ENCODE measurements at regions not wholly inside any gene's neighbourhood (a gene's known extent, or its start where the extent isn't known, plus 50 kb on each side); places are given as distances from the start of the nearest gene placed in this dataset.

- TF ChIP-seq CTCF (IDR thresholded peaks at IDR 0.05), result no peak
These were observed 65.0 kb downstream of the NOL4 start for GRCh38 chr18:34159691-34160185.

- no peak for TF ChIP-seq CTCF (IDR thresholded peaks at IDR 0.05)
These were observed 65.6 kb downstream of the NOL4 start for GRCh38 chr18:34158881-34159690.

GRCh38 chr18:34153711-34154110 lies 71.0 kb downstream of the NOL4 start:
- TF ChIP-seq CTCF (IDR thresholded peaks at IDR 0.05), result no peak

- no peak for TF ChIP-seq CTCF (IDR thresholded peaks at IDR 0.05)
These were observed 93.7 kb downstream of the NOL4 start for GRCh38 chr18:34131006-34131405.

- TF ChIP-seq CTCF (IDR thresholded peaks at IDR 0.05), result no peak
These were observed 96.3 kb downstream of the NOL4 start for GRCh38 chr18:34128436-34128835.

- TF ChIP-seq CTCF (IDR thresholded peaks at IDR 0.05), result no peak
These were observed 98.6 kb downstream of the NOL4 start for GRCh38 chr18:34126121-34126520.

- TF ChIP-seq CTCF (IDR thresholded peaks at IDR 0.05), result peak; percentile 94
These were observed 101.9 kb downstream of the NOL4 start for GRCh38 chr18:34122724-34123334.
